Hematopoietic multipotent progenitor cell (in vitro differentiated cells): ENCODE measurements at regions not wholly inside any gene's neighbourhood (a gene's known extent, or its start where the extent isn't known, plus 50 kb on each side); places are given as distances from the start of the nearest gene placed in this dataset.
"Not testable (repeated sequence)": the region's sequence is repeated elsewhere in the genome, so short reads cannot be mapped to it uniquely, and the experiment has no call there.

ENCODE experiments used
- DNase-seq, 3 donors: peaks; one replicate each; pipeline ENCODE4 v3.0.0-alpha.2; 2011 to 2015; ENCODE audit warnings: low read depth in 2 of 3, low spot score in 2 of 3

- DNase-seq, result no peak
Observed at GRCh38 chr15:38846346-38846745, 281.7 kb upstream of the RASGRP1 start.

- no peak for DNase-seq
Observed at GRCh38 chr15:38847666-38848065, 283.1 kb upstream of the RASGRP1 start.

- no peak for DNase-seq
Observed at GRCh38 chr15:38849046-38849445, 284.4 kb upstream of the RASGRP1 start.

GRCh38 chr15:38852188-38852587 lies 287.6 kb upstream of the RASGRP1 start:
- DNase-seq, result not testable (repeated sequence)

- peak in 1 of 3 donors; percentile 32 for DNase-seq
Observed at GRCh38 chr15:38853608-38854007, 289.0 kb upstream of the RASGRP1 start.

- peak in 1 of 3 donors; percentile 55 for DNase-seq
Observed at GRCh38 chr15:38854506-38854905, 289.9 kb upstream of the RASGRP1 start.

- no peak for DNase-seq
Observed at GRCh38 chr15:38857814-38858213, 293.2 kb upstream of the RASGRP1 start.

GRCh38 chr15:38859574-38859973 lies 295.0 kb upstream of the RASGRP1 start:
- DNase-seq, result no peak

GRCh38 chr15:38860253-38860652 lies 295.6 kb upstream of the RASGRP1 start:
- DNase-seq, result no peak

GRCh38 chr15:38860674-38861073 lies 296.1 kb upstream of the RASGRP1 start:
- DNase-seq, result no peak

GRCh38 chr15:38861108-38861507 lies 296.5 kb upstream of the RASGRP1 start:
- DNase-seq, result no peak

- no peak for DNase-seq
Observed at GRCh38 chr15:38862099-38862498, 297.5 kb upstream of the RASGRP1 start.

GRCh38 chr15:38863381-38863780 lies 298.8 kb upstream of the RASGRP1 start:
- DNase-seq, result no peak

GRCh38 chr15:38864122-38864521 lies 299.5 kb upstream of the RASGRP1 start:
- peak in 1 of 3 donors; percentile 19 for DNase-seq

GRCh38 chr15:38864827-38865581 lies 300.4 kb upstream of the RASGRP1 start:
- no peak for DNase-seq

- DNase-seq, result no peak
Observed at GRCh38 chr15:38867556-38867955, 302.9 kb upstream of the RASGRP1 start.

GRCh38 chr15:38868326-38869114 lies 303.9 kb upstream of the RASGRP1 start:
- DNase-seq, result no peak

- no peak for DNase-seq
Observed at GRCh38 chr15:38871638-38872037, 307.0 kb upstream of the RASGRP1 start.

GRCh38 chr15:38872732-38873131 lies 308.1 kb upstream of the RASGRP1 start:
- DNase-seq, result no peak

- DNase-seq, result no peak
Observed at GRCh38 chr15:38873158-38873557, 308.5 kb upstream of the RASGRP1 start.

GRCh38 chr15:38874464-38874863 lies 309.9 kb upstream of the RASGRP1 start:
- no peak for DNase-seq

- no peak for DNase-seq
Observed at GRCh38 chr15:38876211-38876610, 311.6 kb upstream of the RASGRP1 start.
